HG03103 (cell line): ENCODE measurements at regions not wholly inside any gene's neighbourhood (a gene's known extent, or its start where the extent isn't known, plus 50 kb on each side); places are given as distances from the start of the nearest gene placed in this dataset.

Experiments used
- ATAC-seq: cut with Tn5 transposase; IDR thresholded peaks from one replicate; pipeline ENCODE4 v1.9.1; 2021; ENCODE audit warnings: low read depth; ENCODE audit not compliant: unreplicated experiment

DNA sequence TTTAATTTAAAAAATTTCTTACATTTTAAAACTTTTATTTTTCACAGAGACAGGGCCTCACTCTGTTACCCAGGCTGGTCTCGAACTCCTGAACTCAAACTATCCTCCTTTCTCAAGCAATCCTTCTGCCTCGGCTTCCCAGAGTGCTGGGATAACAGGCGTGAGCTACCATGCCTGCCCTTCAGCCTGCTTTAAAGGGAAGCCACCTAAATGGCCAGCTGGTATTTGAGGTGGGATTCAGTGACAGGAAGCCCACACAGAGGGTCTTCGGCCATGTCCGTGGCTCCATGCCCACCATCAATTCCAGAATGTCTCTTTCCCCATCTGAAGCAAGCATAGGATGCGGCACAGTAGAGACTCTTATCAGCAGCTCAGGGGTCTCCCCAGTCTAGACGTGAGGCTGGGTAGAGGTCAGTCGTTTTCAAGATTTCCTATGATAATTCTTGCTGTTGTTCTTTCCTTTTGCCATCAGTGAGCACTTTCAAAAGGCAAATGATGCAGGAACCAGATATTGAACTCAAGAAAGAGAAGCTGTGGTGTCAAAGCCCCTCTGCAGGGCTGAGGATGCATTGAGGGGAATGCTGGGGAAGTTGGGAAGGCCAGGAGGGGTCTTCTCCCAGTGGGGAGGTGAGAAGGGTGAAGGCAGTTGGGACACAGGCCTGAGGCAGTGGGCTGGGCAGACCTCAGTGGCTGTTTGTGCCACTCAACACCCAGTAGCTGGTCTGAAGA lies 291.5 kb upstream of the IGFBP3 start:
- ATAC-seq, result no peak

DNA sequence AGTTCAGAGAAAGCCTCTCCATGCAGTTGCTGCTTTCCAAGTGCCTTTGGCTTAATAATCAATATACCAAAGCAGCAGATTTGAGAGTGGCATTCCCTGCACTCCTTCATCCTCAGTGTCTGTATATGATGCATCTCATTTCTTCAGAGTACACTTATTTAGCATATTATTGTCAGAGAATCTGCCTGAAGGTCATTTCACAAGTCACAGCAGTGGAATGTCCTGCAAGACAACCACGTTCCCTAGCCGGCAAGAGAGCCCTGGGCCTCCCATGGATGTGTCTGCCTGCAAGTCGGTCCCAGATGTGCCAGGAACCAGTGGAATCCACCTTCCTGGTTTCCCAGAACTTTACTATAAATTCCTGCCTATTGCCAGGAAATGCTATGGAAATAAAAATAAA lies 289.4 kb upstream of the IGFBP3 start:
- ATAC-seq, result no peak

DNA sequence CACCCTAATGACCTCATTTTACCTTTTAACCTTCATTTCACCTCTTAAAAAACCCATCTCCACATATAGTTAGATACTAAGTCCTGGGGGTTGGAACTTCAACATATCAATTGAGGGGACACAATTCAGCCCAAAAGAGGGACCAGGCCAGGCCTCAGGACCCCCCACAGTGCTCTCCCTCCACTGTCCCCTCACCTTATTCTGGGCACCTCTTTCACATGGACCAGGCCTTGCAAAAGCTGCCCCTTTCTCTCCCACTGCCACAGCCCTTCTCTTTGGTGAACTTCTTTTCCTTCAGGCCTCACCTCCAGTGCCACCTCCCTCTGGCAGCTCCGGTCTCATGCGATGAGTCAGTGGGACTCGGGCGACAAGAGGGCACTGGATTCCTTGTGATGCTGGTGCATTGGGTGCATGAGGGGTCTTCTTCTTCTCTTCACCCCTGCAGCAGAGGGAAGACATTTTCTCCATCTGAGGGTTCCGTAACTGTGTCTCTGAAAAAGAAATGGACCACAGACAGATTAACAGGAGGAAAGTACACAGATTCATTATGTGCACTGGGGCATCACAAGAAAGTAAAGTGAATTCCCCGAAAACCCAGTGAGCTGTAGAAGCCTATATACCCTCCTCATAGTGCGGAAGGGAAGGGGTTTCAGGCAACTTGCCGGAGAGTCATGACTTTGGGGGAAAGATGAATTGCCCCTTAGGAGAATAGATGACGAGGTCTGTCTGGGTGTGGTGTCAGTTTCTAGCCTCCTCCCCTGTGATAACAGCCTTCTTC lies 288.7 kb upstream of the IGFBP3 start:
- no peak for ATAC-seq

DNA sequence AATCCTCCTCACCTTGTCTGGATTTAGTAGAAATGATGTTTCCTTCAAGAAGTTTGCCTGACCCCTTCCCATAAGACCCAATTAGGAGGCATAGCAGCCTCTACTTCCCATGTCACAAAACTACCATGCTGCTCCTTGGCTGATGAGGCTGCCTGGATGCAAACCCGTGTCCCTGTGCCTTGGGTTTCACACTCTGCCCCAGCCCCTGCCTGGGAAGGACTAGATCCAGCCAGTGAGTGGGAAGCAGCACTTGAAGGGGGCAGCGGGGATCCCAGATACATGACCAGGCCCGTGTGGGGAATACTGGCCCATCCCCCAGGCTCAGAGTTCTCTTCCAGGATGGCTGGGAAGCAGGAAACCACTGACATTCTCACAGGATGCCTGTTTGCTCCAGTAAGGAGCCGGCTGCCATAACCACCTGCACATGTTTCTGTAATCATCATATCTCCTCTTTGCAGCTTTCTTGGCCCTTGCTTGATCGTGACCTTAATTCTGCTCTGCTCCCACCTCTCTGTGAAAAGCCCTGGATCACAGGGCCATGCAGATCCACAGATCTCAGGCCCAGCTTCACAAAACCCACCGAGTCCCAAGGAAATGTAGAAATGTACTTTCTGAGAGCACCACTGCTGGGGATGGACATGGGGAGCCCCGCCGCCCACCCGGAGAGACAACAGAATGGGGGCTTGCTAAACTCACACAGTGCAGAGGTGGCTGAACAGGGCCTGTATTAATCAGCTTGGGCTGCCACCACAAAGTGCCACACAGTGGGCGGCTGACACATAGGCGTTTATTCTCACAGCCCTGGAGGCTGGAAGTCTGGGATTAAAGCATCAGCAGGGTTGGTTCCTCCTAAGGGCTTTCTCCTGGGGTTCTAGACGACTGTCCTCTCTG lies 287.8 kb upstream of the IGFBP3 start:
- ATAC-seq, result no peak

DNA sequence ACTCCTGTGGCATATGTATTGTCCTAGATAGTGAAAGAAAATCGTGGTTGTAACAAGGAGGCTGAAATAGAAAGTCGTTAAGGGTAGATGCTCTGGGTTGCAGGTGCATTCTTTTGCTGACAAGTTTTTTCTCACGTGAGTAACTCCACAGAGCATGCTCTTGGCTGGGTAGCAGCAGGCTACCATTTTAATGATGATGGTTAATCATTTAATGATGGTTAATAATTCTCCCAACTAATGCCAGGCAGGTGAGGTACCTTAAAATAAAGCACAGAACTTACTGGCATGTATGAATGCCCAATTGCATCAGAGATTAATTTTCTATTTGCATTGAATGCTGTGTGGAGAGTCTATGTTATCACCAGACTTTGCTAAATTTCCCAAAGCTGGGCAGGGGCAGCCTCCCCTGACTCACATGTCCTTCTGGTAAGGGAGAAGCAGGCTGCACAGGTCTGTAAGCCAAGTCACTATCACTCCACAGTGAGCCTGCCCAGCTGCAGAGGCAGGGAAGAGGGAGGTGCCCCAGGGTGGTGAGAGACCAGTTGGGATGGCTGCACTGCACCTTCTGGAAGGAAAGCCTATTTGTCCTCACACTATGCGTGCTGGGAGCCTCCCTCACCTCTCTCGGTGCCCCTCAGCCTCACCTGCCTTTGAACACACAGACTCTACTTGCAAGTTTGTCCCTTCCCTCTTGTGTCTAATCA lies 287.0 kb upstream of the IGFBP3 start:
- ATAC-seq, result no peak

DNA sequence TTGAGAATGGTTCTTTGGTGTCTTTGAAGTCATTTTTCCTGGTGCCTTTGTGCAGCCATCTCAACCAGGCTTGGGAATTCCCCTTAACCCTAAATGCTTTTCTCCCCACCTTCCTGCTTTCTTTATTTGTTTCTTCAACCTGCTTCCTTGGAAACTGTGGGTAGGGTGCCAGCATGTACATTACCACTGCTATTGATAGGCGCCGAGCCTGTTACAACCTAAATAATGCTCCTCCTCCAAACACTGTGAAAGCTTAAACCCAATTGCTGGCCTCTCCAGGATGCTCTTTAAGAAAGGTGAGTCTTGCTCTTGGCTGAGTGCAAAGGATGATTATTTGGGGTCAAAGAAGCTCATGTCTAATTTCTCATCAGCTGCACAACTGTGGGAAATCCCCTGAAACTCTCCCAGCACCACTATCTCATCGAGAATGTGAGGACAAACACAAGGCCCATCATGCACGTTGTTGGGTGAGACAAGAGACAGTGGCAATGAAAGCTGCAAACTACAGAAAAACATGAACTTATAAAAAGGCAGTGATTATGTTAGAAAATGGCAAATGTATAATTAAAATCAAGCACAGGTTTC lies 285.5 kb upstream of the IGFBP3 start:
- ATAC-seq, result no peak

DNA sequence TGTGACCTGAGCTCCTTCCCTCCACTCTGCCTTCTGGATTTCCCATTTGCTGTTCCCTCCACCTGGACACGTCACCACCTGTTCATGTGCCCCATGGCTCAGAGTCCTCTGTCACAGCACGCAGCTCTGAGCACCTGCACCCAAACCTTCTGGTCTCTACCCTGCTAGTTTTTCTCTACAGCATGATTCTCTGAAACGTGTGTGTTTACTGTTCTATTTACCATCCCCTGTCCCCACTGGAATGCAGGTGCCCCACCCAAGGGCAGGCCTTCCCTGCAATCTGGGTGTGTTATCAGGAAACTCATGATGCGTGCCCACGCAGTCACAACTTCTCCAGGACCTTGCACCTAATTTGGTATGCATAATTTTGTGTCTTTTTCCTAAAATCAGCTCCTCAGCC lies 284.4 kb upstream of the IGFBP3 start:
- no peak for ATAC-seq

DNA sequence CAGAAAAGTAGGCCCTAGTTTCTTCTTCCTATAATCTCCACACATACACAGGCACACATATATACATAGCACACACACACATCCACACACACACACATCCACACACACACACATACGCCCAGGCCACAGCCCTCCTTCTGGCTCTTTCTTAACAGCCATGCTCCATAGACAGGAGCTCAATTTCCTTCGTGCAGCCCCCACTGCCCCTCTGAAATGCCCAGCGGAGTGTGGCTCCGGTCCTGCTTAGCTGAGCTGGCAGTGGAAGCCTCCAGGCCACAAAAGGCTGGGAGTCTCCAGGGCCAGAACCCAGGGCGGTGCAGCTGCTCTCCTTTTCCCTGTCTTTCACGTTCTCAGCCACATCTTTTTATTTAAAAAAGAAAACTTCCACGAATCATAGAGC lies 282.9 kb upstream of the IGFBP3 start:
- ATAC-seq, result no peak

DNA sequence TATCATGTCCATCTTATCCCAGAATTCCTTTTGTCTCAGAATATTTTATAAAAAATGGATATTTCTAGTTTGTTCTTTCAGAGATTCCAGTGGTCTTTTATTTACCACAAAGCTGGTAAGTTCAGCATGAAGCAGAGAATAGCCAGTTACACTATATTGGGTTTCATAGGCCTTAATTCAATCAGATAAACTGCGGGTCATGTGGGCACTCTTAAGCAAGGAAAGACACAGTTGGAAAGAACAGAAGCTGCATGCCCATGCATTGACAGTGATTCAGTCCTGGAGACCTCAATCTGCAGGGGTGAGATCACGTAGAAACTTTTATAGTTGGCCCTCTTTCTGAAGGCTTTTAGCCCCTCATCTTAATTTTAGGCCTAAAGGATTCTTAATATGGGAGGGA lies 281.3 kb upstream of the IGFBP3 start:
- no peak for ATAC-seq

DNA sequence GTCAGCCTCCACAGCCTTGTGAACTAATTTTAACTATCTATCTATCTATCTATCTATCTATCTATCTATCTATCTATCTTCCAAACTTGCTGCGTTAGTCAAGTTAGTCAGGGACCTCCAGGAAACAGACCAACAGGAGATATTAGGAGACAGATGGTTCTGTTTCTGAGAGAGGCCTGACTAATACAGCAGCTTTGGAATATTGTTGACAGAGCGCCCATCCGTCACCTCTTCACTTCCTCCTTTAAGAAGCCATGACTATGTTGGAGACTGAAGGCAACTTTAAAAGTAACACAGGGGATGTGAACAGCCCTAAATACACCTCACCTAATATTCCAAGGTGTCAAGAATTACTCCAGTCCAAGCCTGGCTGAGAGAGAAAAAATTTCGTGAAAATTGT lies 280.9 kb upstream of the IGFBP3 start:
- no peak for ATAC-seq

DNA sequence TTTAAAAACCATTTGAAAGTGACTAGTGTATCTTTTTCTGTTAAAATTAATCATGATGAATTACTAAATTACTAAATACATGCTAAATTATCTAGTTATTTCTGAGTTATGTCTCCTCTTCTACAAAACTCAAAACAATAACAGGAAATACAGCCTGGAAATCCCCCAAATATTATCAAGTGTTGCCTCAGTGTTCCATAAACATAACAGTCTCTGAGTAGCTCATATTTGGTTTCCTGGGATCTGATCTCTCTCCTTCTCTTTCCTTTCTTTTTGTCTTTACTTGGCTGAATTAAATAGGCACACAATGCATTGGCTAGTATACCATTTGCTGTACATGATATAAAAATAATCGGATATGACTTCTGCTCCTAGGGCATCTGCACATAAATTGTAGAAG lies 277.6 kb upstream of the IGFBP3 start:
- no peak for ATAC-seq

DNA sequence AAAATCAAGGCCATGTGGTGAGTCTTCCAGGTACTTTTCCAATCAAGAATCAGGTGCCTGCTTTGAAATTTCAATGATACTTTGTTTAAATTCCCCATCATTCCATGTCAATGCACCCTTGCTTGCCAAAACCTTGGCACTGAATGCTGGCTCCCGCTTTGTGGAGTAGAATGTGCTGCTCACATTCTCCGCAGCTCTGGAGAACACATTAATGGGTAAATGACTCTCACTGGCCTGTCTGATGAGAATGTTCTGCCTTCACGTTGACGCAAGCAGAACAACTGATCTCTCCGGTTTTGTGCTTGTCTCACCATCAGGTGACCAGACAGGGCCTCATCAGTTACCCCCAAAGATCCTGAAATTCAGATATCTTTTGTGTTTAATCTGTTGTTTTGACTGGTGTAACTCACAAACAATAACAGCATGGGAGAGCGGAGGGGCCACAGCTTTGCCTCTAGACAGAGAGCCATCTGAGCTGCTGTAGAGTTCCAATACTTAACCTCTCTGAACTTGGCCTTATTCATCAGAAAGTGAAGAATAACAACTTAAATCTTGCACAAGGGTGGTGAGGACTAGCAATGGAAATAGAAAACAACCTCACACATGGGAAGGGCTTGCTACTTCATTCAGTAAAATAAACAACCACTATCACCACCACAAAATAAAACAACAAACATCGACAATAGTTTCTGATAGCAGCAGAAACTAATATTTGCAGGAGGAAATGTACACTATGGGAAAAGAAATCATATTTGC lies 276.9 kb upstream of the IGFBP3 start:
- ATAC-seq, result no peak

DNA sequence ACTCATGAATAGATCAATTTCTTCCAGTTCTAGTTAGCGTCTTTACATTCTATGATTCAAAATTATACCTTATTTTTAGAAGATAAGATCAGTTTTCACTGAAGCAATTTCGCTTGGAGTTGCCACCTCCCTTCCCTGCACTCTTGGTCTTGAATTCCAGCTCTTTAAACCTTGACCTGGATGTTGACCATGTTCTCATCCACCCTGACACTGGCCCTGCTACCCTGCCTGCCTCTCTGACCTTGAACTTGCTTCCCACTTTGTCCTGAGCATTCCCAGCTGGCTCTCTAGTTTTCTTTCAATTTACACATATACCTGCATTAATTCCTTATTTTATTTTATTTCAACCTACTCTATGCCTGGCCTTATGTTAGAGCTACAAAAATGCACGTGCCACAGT lies 274.9 kb upstream of the IGFBP3 start:
- no peak for ATAC-seq

DNA sequence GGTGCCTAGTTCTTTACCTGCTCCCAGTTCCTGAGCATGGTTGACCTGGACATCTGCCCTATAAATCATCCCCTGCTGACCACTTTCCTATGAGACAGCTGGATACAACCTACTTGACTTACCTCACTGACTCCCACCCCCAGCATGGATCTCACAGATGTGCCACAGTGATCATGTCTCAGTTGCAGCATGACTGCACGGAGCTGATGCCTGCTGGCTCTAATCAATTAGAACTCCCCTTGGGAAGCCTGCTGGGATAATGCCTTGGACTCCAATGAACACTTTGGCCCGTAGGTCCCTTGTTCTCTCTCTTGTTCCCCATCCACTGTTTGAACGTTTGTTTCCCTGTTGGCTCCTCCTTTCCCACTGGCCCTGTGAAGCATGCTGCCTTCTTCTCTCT lies 271.2 kb upstream of the IGFBP3 start:
- no peak for ATAC-seq

DNA sequence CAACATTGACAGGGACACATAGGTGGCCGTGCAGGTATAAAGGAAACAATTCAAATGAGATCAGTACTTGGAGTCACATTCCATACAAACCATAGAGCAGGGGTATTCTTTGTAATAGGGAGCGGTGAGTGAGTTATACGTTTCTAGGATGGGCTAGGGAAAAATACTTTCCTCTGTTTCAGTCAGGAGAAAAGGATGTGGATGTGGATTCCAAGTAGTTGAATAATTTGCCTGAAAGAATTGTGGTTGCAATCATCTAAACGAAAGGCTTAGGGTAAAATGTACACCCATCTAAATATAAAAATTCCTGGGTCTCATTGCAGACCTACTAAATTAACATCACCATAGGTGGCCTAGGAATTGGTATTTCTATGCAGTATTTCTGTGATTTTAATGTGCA lies 270.7 kb upstream of the IGFBP3 start:
- ATAC-seq, result no peak

DNA sequence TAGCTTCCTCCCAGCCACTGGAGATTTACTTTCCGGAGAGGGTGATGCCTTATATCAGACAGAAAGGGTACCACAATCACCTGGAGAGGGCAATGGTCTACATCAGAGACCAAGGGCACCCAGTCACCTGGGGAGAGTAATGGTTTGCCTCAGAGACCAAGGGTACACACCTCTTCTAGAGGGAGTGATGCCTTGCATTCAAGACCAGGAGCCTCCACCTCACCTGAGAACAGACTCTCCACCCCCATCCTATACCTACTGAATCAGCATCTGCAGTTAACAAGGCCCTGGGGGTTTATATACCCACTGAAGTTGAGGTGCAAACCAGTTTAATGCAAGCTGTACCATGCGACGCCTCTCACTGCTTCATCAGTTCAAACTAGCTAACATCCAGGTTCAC lies 270.2 kb upstream of the IGFBP3 start:
- ATAC-seq, result no peak

DNA sequence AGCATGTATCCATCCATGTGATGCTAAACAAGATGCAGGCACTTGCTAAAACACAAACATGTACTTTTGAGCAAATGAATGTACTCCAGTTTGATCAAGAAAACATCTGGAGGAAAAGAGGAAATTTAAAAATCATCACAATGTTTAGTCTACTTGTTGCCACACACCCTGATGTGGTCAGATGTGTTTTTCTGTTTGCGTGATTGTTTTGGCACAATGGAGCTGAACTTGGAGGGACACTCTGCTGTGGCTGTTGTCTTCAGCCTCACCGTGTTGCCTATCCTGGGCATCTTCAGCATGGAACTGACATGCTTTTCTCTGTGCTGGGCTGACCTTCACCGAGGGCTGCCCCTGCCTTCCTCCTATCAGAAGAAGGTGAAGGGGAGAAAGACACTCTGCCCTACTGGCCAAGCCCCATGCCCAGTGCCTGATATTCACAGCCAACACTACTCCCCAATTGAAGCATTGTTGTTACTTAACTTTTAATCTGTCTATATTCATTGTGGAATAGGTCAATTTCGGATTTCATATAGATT lies 268.3 kb upstream of the IGFBP3 start:
- ATAC-seq, result no peak

DNA sequence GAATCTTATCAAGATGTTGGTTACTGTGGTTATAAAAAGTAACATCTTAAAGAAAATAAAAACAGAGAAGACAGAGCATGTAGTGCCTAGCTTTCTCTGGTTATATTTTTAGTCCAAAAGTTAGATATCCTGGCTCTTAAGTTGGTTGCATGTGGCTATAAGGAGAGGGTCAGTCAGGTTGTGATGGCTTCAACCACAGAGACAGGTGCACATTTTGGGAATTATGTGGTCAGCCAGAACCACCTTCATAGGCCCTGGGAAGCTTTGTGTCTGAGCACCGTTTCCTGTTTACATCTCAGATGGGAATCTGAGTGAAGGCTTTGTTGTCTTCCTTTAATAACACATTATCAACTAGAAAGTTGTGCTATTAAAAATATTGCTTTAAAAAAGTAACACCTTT lies 265.1 kb upstream of the IGFBP3 start:
- ATAC-seq, result no peak

DNA sequence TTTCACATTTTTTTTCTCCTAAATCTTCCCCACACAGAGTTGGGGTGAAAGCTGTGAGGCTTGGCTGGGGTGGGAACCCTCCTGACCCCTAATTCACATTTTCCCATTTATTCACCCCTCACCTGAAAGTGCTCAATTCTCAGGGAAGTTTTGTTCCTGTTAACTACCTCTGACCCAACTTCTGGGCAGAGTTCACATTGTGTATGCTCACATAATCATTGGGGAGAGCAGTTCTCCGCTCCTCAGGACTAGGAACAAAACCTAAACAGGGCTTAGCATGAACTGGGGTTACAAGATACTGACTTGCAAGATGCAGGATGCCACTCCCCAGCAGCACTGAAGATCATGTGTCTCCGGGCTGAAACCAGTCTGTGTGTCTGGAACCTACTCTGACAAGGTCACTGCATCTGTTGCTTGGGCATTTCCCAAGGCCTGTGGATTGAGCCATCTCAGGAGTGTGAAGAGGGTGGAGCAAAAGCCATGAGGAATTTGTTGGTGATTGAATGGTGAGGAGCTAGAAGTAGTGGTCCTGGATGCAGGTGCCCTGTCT lies 258.1 kb upstream of the IGFBP3 start:
- ATAC-seq, result no peak
